Left lung (tissue), 4 donors: ENCODE measurements at regions not wholly inside any gene's neighbourhood (a gene's known extent, or its start where the extent isn't known, plus 50 kb on each side); places are given as distances from the start of the nearest gene placed in this dataset.

Experiments
- ATAC-seq: fragments of 200-7000 bp; cut with Tn5 transposase; one replicate; pipeline ENCODE4 v1.9.1; 2020; ENCODE audit warnings: moderate library complexity
- DNase-seq, 4 donors: peaks; one replicate each; pipeline ENCODE4 v3.0.0-alpha.2; 2013 to 2020
- H3K27ac ChIP-seq, 2 donors: fragments of 200-600 bp; sonication (generic) in 1 of 2; one replicate each; pipeline versions ENCODE4 v1.5.0 to v1.8.0; 2020 to 2021
- H3K27me3 ChIP-seq, 2 donors: fragments of 200-600 bp; sonication (generic) in 1 of 2; one replicate each; pipeline versions ENCODE4 v1.5.0 to v1.8.0; 2020 to 2021
- H3K36me3 ChIP-seq, 2 donors: fragments of 200-600 bp; sonication (generic) in 1 of 2; one replicate each; pipeline versions ENCODE4 v1.5.0 to v1.8.0; 2020 to 2021
- H3K4me1 ChIP-seq, 2 donors: fragments of 200-600 bp; one replicate each; pipeline ENCODE4 v1.8.0; 2021
- H3K4me3 ChIP-seq, 2 donors: fragments of 200-600 bp; sonication (generic) in 1 of 2; one replicate each; pipeline versions ENCODE4 v1.5.0 to v1.8.0; 2020 to 2021; ENCODE audit warnings: mild to moderate bottlenecking in 1 of 2
- H3K9me3 ChIP-seq, 2 donors: fragments of 200-600 bp; sonication (generic) in 1 of 2; one replicate each; pipeline versions ENCODE4 v1.5.0 to v1.8.0; 2020 to 2021
- CTCF ChIP-seq, 2 donors: fragments of 200-600 bp; sonication (generic) in 1 of 2; IDR thresholded peaks; one replicate each; pipeline versions ENCODE4 v1.5.0 to v1.8.0; 2021; ENCODE audit warnings: antibody characterized with exemption in 2 of 2
- intact Hi-C, 2 donors: fragments of 100-400 bp; cut with DNase I; formaldehyde crosslinking; loops; one replicate each; pipeline versions ENCODE4 v1.11.2 to v1.14.2; 2022
- donor health status: DM: no; HTN: yes; CAD: no.
- donor health status: DM: no; HTN: no; CAD: no.

GRCh38 chr17:72393553-72393952 lies 272.7 kb downstream of the SOX9 start:
- H3K27ac ChIP-seq: peak overlapping the region in 1 of 2 donors; percentile 16
- no peaks in the 10 kb centered on the region for H3K36me3 ChIP-seq
- H3K4me1 ChIP-seq: no peaks in the 10 kb centered on the region
- ATAC-seq (no peak), DNase-seq (no peak)
- TF ChIP-seq CTCF (IDR thresholded peaks at IDR 0.05): no peak
- no peaks in the 10 kb centered on the region for H3K27me3 ChIP-seq
- no peak overlapping the region for H3K4me3 ChIP-seq
- intact Hi-C loops: no loop called here
- no peaks in the 10 kb centered on the region for H3K9me3 ChIP-seq

DNA sequence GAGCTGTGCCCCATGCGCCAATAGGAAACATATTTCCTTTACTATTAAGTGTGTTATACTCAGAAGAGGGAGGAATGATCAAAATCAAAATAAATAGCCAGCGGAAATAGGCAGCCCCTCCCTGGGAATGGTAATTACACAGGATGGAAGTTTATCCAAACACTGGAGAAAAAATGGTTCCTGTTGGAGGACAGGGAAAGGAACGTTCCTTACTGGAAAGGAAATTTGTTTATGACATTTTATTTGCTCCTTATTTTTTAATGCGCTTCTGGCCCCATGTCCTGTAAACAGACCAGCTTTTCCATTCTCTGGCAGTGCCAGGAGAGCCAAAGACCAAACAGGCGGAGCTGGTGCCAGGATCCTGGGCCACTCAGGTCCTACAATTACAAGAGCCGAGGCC lies 273.7 kb downstream of the SOX9 start:
- intact Hi-C loops: no loop called here
- H3K4me1 ChIP-seq: no peaks in the 10 kb centered on the region
- TF ChIP-seq CTCF (IDR thresholded peaks at IDR 0.05): no peak
- H3K36me3 ChIP-seq: no peaks in the 10 kb centered on the region
- no peak for DNase-seq
- H3K9me3 ChIP-seq: no peaks in the 10 kb centered on the region
- ATAC-seq: no peak
- H3K27me3 ChIP-seq: no peaks in the 10 kb centered on the region
- H3K4me3 ChIP-seq: no peak overlapping the region
- H3K27ac ChIP-seq: no peak overlapping the region

- no peak for DNase-seq
- H3K36me3 ChIP-seq: no peaks in the 10 kb centered on the region
- ATAC-seq: no peak
- H3K27me3 ChIP-seq: no peaks in the 10 kb centered on the region
- H3K4me3 ChIP-seq: no peak overlapping the region
- intact Hi-C loops: no loop called here
- no peak overlapping the region for H3K27ac ChIP-seq
- no peaks in the 10 kb centered on the region for H3K9me3 ChIP-seq
- no peaks in the 10 kb centered on the region for H3K4me1 ChIP-seq
- no peak for TF ChIP-seq CTCF (IDR thresholded peaks at IDR 0.05)
Observed at GRCh38 chr17:72396121-72396520, 275.3 kb downstream of the SOX9 start.

DNA sequence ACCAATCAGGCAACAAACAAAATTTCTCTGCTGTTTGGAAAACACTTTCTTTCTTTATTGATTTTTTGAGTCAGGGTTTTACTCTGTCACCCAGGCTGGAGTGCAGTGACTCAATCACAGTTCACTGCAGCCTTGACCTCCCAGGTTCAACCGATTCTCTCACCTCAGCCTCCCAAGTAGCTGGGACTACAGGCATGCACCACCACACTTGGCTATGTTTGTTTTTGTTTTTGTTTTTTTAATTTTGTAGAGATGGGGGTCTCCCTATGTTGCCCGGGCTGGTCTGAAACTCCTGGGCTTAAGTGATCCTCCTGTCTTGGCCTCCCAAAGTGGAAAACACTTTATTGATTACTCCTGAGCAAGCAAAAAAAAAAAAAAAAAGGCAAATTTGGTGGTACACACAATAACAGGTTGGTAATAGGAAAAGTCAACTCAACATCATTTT lies 276.4 kb downstream of the SOX9 start:
- H3K36me3 ChIP-seq: no peaks in the 10 kb centered on the region
- H3K27me3 ChIP-seq: no peaks in the 10 kb centered on the region
- no peak for TF ChIP-seq CTCF (IDR thresholded peaks at IDR 0.05)
- no peak for DNase-seq
- intact Hi-C loops: no loop called here
- H3K27ac ChIP-seq: no peak overlapping the region
- H3K4me3 ChIP-seq: no peak overlapping the region
- H3K9me3 ChIP-seq: no peaks in the 10 kb centered on the region
- H3K4me1 ChIP-seq: no peaks in the 10 kb centered on the region
- ATAC-seq: no peak

GRCh38 chr17:72397687-72398086 lies 276.9 kb downstream of the SOX9 start:
- Histone ChIP-seq H3K4me1 (no peaks in the 10 kb centered on the region), H3K36me3 (no peaks in the 10 kb centered on the region), H3K4me3 (no peak overlapping the region), H3K27ac (no peak overlapping the region), H3K9me3 (no peaks in the 10 kb centered on the region), H3K27me3 (no peaks in the 10 kb centered on the region)
- intact Hi-C loops: no loop called here
- ATAC-seq: no peak
- TF ChIP-seq CTCF (IDR thresholded peaks at IDR 0.05): no peak
- no peak for DNase-seq
